H9 (cell line): ENCODE measurements at regions not wholly inside any gene's neighbourhood (a gene's known extent, or its start where the extent isn't known, plus 50 kb on each side); places are given as distances from the start of the nearest gene placed in this dataset.
A peak's percentile ranks its signal among the peaks of the same experiment; 100 is the strongest.

Experiments
- DNase-seq: peaks from one replicate; pipeline ENCODE4 v3.0.0-alpha.2; 2017
- H2AFZ ChIP-seq: one replicate; pipeline ENCODE4 v1.6.1; 2013; ENCODE audit warnings: mild to moderate bottlenecking, low read length, control low read depth, moderate library complexity
- H2AK5ac ChIP-seq: 2 replicates; pipeline ENCODE4 v1.6.1; 2013; ENCODE audit warnings: low read length, control low read depth, mixed read lengths; ENCODE audit not compliant: insufficient read length
- H2BK120ac ChIP-seq: one replicate; pipeline ENCODE4 v1.6.1; 2013; ENCODE audit warnings: low read depth, mild to moderate bottlenecking, low read length, control low read depth, inconsistent platforms; ENCODE audit not compliant: poor library complexity, severe bottlenecking
- H2BK12ac ChIP-seq: 2 replicates; pipeline ENCODE4 v1.6.1; 2013; ENCODE audit warnings: low read length, control low read depth, mixed read lengths, low read depth; ENCODE audit not compliant: insufficient read length
- H2BK15ac ChIP-seq: 2 replicates; pipeline ENCODE4 v1.6.1; 2013; ENCODE audit warnings: low read depth, low read length, control low read depth
- H2BK20ac ChIP-seq: one replicate; pipeline ENCODE4 v1.6.1; 2013; ENCODE audit warnings: low read depth, mild to moderate bottlenecking, low read length, control low read depth, inconsistent platforms; ENCODE audit not compliant: poor library complexity, severe bottlenecking
- H2BK5ac ChIP-seq: 2 replicates; pipeline ENCODE4 v1.6.1; 2013; ENCODE audit warnings: low read length, control low read depth, mixed read lengths; ENCODE audit not compliant: insufficient read length
- H3K14ac ChIP-seq: 2 replicates; pipeline ENCODE4 v1.6.1; 2013; ENCODE audit warnings: low read length, control low read depth; ENCODE audit not compliant: insufficient read depth
- H3K18ac ChIP-seq: 2 replicates; pipeline ENCODE4 v1.6.1; 2013; ENCODE audit warnings: low read depth, mild to moderate bottlenecking, mixed read lengths, low read length, control low read depth; ENCODE audit not compliant: insufficient read length
- H3K23ac ChIP-seq: 2 replicates; pipeline ENCODE4 v1.6.1; 2013; ENCODE audit warnings: low read length, control low read depth, mixed read lengths, low read depth; ENCODE audit not compliant: insufficient read length
- H3K23me2 ChIP-seq: 2 replicates; pipeline ENCODE4 v1.6.1; 2013; ENCODE audit warnings: low read depth, mild to moderate bottlenecking, mixed read lengths, low read length, control low read depth; ENCODE audit not compliant: insufficient read length, poor library complexity, severe bottlenecking
- H3K27ac ChIP-seq: 2 replicates; pipeline ENCODE4 v1.5.1; 2013; ENCODE audit warnings: low read length, control low read depth, mixed read lengths, low read depth; ENCODE audit not compliant: insufficient read length
- H3K27me3 ChIP-seq: 2 replicates; pipeline ENCODE4 v1.6.1; 2013; ENCODE audit warnings: low read length, control low read depth, inconsistent platforms; ENCODE audit not compliant: insufficient read depth
- H3K4ac ChIP-seq: 2 replicates; pipeline ENCODE4 v1.6.1; 2013; ENCODE audit warnings: low read depth, mild to moderate bottlenecking, control low read depth, inconsistent platforms, low read length, moderate library complexity
- H3K4me1 ChIP-seq: 2 replicates; pipeline ENCODE4 v1.6.1; 2013; ENCODE audit warnings: low read length, control low read depth, inconsistent platforms; ENCODE audit not compliant: insufficient read depth
- H3K4me2 ChIP-seq: 2 replicates; pipeline ENCODE4 v1.6.1; 2013; ENCODE audit warnings: low read length, control low read depth, mixed read lengths; ENCODE audit not compliant: insufficient read length, insufficient read depth
- H3K56ac ChIP-seq: 2 replicates; pipeline ENCODE4 v1.6.1; 2013; ENCODE audit warnings: low read depth, mild to moderate bottlenecking, mixed read lengths, low read length, control low read depth; ENCODE audit not compliant: insufficient read length
- H3K79me1 ChIP-seq: 2 replicates; pipeline ENCODE4 v1.6.1; 2013; ENCODE audit warnings: low read depth, mild to moderate bottlenecking, moderate library complexity, low read length, control low read depth, inconsistent platforms; ENCODE audit not compliant: insufficient read depth, poor library complexity, severe bottlenecking
- H3K79me2 ChIP-seq: 2 replicates; pipeline ENCODE4 v1.6.1; 2013; ENCODE audit warnings: low read length, control low read depth, inconsistent platforms; ENCODE audit not compliant: insufficient read depth
- H3K9ac ChIP-seq: 2 replicates; pipeline ENCODE4 v1.6.1; 2013; ENCODE audit warnings: low read length, control low read depth, mixed read lengths; ENCODE audit not compliant: insufficient read length; ENCODE audit errors: extremely low read depth
- H3K9me3 ChIP-seq: one replicate; pipeline ENCODE4 v1.6.1; 2013; ENCODE audit warnings: low read depth, low read length, inconsistent platforms; ENCODE audit not compliant: control insufficient read depth
- H3T11ph ChIP-seq: one replicate; pipeline ENCODE4 v1.6.1; 2013; ENCODE audit warnings: mild to moderate bottlenecking, low read length, control low read depth, inconsistent platforms
- H4K20me1 ChIP-seq: one replicate; pipeline ENCODE4 v1.6.1; 2013; ENCODE audit not compliant: control insufficient read depth, insufficient read length, insufficient read depth
- H4K5ac ChIP-seq: 2 replicates; pipeline ENCODE4 v1.6.1; 2013; ENCODE audit warnings: low read depth, mild to moderate bottlenecking, mixed read lengths, low read length, control low read depth; ENCODE audit not compliant: insufficient read length
- H4K8ac ChIP-seq: replicated peaks from 2 replicates; pipeline ENCODE4 v1.6.1; 2013; ENCODE audit warnings: low read length, control low read depth, mixed read lengths, low read depth; ENCODE audit not compliant: insufficient read length
- H4K91ac ChIP-seq: 2 replicates; pipeline ENCODE4 v1.6.1; 2013; ENCODE audit warnings: low read depth, mild to moderate bottlenecking, moderate library complexity, mixed read lengths, low read length, control low read depth; ENCODE audit not compliant: insufficient read length
- H3K27ac Mint-ChIP-seq, 3 experiments: 2 replicates in 2 of 3; 3 replicates in 1 of 3; pipeline ENCODE4 v1.8.0; 2020 to 2021; ENCODE audit warnings: mixed read lengths in 3 of 3, mild to moderate bottlenecking in 1 of 3, moderate library complexity in 1 of 3
- H3K27me3 Mint-ChIP-seq: 2 replicates; pipeline ENCODE4 v1.8.0; 2021; ENCODE audit warnings: low read depth, mild to moderate bottlenecking, moderate library complexity, mixed read lengths
- H3K36me3 Mint-ChIP-seq, 3 experiments: 2 replicates in 2 of 3; 3 replicates in 1 of 3; pipeline ENCODE4 v1.8.0; 2020 to 2021; ENCODE audit warnings: low read depth in 3 of 3, mixed read lengths in 3 of 3; ENCODE audit not compliant: insufficient read depth in 1 of 3
- H3K4me1 Mint-ChIP-seq, 2 experiments: 2 replicates each; pipeline ENCODE4 v1.8.0; 2020; ENCODE audit warnings: mixed read lengths in 2 of 2
- H3K4me3 Mint-ChIP-seq, 2 experiments: 2 replicates in 1 of 2; 3 replicates in 1 of 2; pipeline ENCODE4 v1.8.0; 2020 to 2021; ENCODE audit warnings: mild to moderate bottlenecking in 2 of 2, mixed read lengths in 2 of 2, moderate library complexity in 1 of 2
- H3K9me3 Mint-ChIP-seq, 2 experiments: 2 replicates in 1 of 2; 3 replicates in 1 of 2; pipeline ENCODE4 v1.8.0; 2020; ENCODE audit warnings: mild to moderate bottlenecking in 2 of 2, mixed read lengths in 2 of 2, moderate library complexity in 1 of 2
- WGBS: extraction: QIAGEN DNeasy Blood & Tissue Kit; methylation state at CpG from one replicate; pipeline ENCODE4 v1.1.7; 2013; ENCODE audit warnings: missing lambda C conversion rate, low lambda C conversion rate, mixed read lengths; ENCODE audit not compliant: insufficient read length; ENCODE audit errors: extremely low coverage; 5-methylcytosine and 5-hydroxymethylcytosine counted together
- TF ChIP-seq, protein P1 (sequence below): fragments of 200-600 bp; sonication (generic); conservative IDR thresholded peaks from 3 replicates; pipeline ENCODE4 v1.8.0; 2021; ENCODE audit warnings: antibody characterized with exemption, mild to moderate bottlenecking

DNA sequence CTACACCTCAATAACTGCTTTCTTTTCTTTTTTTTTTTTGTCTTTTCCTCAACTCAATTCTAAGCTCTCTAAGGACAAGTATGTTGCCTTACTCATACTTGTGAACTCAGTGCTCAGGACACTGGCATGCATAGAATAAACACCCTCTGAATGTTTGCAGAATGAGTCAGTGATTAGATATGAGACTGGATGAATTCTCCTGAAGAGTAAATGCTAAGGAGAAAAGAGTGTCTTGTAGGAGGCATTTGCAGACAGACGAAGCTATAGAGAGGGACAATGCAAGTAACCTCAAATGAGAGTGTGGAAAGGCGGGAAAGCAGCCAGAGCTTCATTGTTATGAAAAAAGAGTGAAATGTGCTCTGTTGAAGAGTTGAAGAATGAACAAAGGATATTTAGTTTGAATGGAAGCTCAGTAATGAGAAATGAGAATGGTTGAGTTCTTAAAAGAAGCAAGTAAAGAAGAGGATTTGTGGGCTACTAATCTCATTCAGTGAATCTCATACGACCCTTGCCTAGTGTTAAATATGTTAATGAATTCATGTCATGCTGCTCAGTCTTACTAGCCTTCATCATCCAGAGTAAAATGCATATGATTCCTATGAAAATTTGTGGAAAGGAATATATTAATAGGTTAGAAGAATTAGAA lies 166.1 kb upstream of the DPYD start:
- Histone ChIP-seq H4K8ac (no peak overlapping the region), H3K23me2 (no peaks in the 10 kb centered on the region), H3K14ac (no peak overlapping the region), H2BK5ac (no peak overlapping the region), H3T11ph (no peak overlapping the region), H2BK12ac (no peak overlapping the region), H2BK20ac (no peak overlapping the region), H2BK120ac (no peak overlapping the region), H2AFZ (no peak overlapping the region), H3K4me2 (no peak overlapping the region), H3K23ac (no peak overlapping the region), H3K18ac (no peak overlapping the region), H4K20me1 (no peaks in the 10 kb centered on the region), H3K27ac (no peak overlapping the region), H3K79me1 (no peaks in the 10 kb centered on the region), H3K4ac (no peak overlapping the region), H4K91ac (no peak overlapping the region), H2AK5ac (no peak overlapping the region), H4K5ac (no peak overlapping the region), H3K27me3 (no peaks in the 10 kb centered on the region), H3K9me3 (no peaks in the 10 kb centered on the region), H3K9ac (no peak overlapping the region), H3K56ac (no peak overlapping the region), H3K79me2 (no peaks in the 10 kb centered on the region), H3K4me1 (no peaks in the 10 kb centered on the region), H2BK15ac (no peak overlapping the region)
- peaks cover 0 to 4% of the 10 kb centered on the region in 2 experiments; a peak in 1 of 5 replicates for H3K9me3 Mint-ChIP-seq
- H3K27ac Mint-ChIP-seq, result peak overlapping the region; percentile 9 to 87 (median 52); a peak in 6 of 7 replicates
- H3K4me3 Mint-ChIP-seq, result no peak overlapping the region
- no peaks in the 10 kb centered on the region for H3K27me3 Mint-ChIP-seq
- WGBS, result no CpG with 5 or more reads among the region's 3 CpGs
- peak; percentile 33 for DNase-seq
- peaks cover 25 to 29% of the 10 kb centered on the region in 2 experiments for H3K4me1 Mint-ChIP-seq
- no peaks in the 10 kb centered on the region for H3K36me3 Mint-ChIP-seq
- TF ChIP-seq, protein P1, sequence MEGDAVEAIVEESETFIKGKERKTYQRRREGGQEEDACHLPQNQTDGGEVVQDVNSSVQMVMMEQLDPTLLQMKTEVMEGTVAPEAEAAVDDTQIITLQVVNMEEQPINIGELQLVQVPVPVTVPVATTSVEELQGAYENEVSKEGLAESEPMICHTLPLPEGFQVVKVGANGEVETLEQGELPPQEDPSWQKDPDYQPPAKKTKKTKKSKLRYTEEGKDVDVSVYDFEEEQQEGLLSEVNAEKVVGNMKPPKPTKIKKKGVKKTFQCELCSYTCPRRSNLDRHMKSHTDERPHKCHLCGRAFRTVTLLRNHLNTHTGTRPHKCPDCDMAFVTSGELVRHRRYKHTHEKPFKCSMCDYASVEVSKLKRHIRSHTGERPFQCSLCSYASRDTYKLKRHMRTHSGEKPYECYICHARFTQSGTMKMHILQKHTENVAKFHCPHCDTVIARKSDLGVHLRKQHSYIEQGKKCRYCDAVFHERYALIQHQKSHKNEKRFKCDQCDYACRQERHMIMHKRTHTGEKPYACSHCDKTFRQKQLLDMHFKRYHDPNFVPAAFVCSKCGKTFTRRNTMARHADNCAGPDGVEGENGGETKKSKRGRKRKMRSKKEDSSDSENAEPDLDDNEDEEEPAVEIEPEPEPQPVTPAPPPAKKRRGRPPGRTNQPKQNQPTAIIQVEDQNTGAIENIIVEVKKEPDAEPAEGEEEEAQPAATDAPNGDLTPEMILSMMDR, result no peak
